Natural killer cell treated with Interleukin-12 subunit alpha and Interleukin-12 subunit beta and Interleukin-15 and Interleukin-18, amount 100 ng/mL, for 72 hours (primary cell): ENCODE measurements at regions not wholly inside any gene's neighbourhood (a gene's known extent, or its start where the extent isn't known, plus 50 kb on each side); places are given as distances from the start of the nearest gene placed in this dataset.
"Not testable (repeated sequence)": the region's sequence is repeated elsewhere in the genome, so short reads cannot be mapped to it uniquely, and the experiment has no call there.

Source experiments
- ATAC-seq, 2 donors: fragments of 150-1000 bp; cut with Tn5 transposase in 1 of 2; sonication (Bioruptor Pico), chemical (Tn5 transposase) in 1 of 2; 2 replicates each; pipeline ENCODE4 v1.10.0; 2021
- DNase-seq: peaks from one replicate; pipeline ENCODE4 v3.0.0; 2022; ENCODE audit warnings: low spot score
- H3K27ac Mint-ChIP-seq, 2 donors: 1 replicate in 1 of 2; 2 replicates in 1 of 2; pipeline ENCODE4 v1.8.0; 2022; ENCODE audit warnings: mixed read lengths in 2 of 2, mild to moderate bottlenecking in 1 of 2, moderate library complexity in 1 of 2
- H3K27me3 Mint-ChIP-seq, 2 donors: 1 replicate in 1 of 2; 2 replicates in 1 of 2; pipeline ENCODE4 v1.8.0; 2022; ENCODE audit warnings: mixed read lengths in 2 of 2
- H3K36me3 Mint-ChIP-seq: one replicate; pipeline ENCODE4 v1.8.0; 2022; ENCODE audit warnings: mixed read lengths
- H3K4me1 Mint-ChIP-seq, 2 donors: 1 replicate in 1 of 2; 2 replicates in 1 of 2; pipeline ENCODE4 v1.8.0; 2022; ENCODE audit warnings: low read depth in 2 of 2, mixed read lengths in 2 of 2, mild to moderate bottlenecking in 1 of 2
- H3K4me3 Mint-ChIP-seq: one replicate; pipeline ENCODE4 v1.8.0; 2022; ENCODE audit warnings: mixed read lengths
- H3K9me3 Mint-ChIP-seq: 2 replicates; pipeline ENCODE4 v1.8.0; 2022; ENCODE audit warnings: mixed read lengths

DNA sequence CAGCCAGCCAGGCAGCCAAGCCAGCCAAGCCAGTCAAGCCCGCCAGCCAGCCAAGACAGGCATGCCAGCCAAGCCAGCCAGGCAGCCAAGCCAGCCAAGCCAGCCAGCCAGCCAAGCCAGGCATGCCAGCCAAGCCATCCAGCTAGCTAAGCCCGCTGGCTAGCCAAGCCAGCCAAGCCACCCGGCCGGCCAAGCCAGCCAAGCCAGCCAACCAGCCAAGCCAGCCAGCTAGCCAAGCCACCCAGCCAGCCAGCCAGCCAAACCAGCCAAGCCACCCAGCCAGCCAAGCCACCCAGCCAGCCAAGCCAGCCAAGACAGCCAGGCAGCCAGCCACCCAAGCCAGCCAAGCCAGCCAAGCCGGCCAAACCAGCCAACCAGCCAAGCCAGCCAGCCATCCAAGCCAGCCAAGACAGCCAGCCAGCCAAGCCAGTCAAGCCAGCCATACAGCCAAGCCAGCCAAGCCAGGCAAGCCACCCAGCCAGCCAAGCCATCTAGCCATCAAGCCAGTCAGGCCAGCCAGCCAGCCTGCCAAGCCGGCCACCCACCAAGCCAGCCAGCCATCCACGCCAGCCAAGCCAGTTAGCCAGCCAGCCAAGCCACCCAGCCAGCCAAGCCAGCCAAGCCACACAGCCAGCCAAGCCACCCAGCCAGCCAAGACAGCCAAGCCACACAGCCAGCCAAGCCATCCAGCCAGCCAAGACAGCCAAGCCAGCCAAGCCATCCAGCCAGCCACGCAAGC lies 349.2 kb upstream of the PLGLB2 start:
- H3K9me3 Mint-ChIP-seq, H3K4me1 Mint-ChIP-seq, H3K27ac Mint-ChIP-seq, H3K4me3 Mint-ChIP-seq, H3K36me3 Mint-ChIP-seq, H3K27me3 Mint-ChIP-seq, DNase-seq, ATAC-seq: not testable (repeated sequence)

DNA sequence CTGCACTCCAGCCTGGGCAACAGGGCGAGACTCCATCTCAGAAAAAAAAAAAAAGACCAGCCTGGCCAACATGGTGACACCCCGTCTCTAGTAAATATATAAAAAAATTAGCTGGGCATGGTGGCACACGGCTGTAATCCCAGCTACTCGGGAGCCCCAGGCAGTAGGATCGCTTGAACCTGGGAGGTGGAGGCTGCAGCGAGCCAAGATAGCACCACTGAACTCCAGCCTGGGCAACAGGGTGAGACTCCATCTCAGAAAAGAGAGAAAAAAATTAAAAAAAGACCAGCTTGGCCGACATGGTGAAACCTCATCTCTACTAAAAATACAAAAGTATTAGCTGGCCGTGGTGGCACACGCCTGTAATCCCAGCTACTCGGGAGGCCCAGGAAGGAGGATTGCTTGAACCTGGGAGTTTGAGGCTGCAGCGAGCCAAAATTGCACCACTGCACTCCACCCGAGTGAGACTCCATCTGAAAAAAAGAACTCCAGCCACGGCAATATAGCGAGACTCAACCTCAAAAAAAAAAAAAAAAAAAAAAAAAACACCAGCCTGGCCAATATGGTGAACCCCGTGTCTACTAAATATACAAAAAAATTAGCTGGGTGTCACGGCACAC lies 346.1 kb upstream of the PLGLB2 start:
- no peak overlapping the region for H3K27ac Mint-ChIP-seq
- no peak for ATAC-seq
- DNase-seq = no peak

DNA sequence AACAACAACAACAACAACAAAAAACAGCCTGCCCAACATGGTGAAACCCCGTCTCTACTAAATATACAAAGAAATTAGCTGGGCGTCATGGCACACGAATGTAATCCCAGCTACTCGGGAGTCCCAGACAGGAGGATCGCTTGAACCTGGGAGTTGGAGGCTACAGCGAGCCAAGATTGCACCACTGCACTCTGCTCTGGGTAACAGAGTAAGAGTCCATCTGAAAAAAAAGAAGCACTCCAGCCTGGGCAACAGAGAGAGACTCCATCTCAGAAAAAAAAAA lies 344.1 kb upstream of the PLGLB2 start:
- no peaks in the 10 kb centered on the region for H3K36me3 Mint-ChIP-seq
- DNase-seq (no peak), ATAC-seq (no peak)
- H3K27ac Mint-ChIP-seq = no peak overlapping the region
- H3K4me3 Mint-ChIP-seq = no peak overlapping the region
- no peaks in the 10 kb centered on the region for H3K4me1 Mint-ChIP-seq
- H3K27me3 Mint-ChIP-seq = no peaks in the 10 kb centered on the region
- H3K9me3 Mint-ChIP-seq = peaks cover 3% of the 10 kb centered on the region

More for the DNA sequence above, 346.1 kb upstream of the PLGLB2 start:
- Mint-ChIP-seq H3K36me3 (no peaks in the 10 kb centered on the region), H3K4me1 (no peaks in the 10 kb centered on the region), H3K9me3 (peaks cover 3% of the 10 kb centered on the region), H3K27me3 (no peaks in the 10 kb centered on the region), H3K4me3 (no peak overlapping the region)

DNA sequence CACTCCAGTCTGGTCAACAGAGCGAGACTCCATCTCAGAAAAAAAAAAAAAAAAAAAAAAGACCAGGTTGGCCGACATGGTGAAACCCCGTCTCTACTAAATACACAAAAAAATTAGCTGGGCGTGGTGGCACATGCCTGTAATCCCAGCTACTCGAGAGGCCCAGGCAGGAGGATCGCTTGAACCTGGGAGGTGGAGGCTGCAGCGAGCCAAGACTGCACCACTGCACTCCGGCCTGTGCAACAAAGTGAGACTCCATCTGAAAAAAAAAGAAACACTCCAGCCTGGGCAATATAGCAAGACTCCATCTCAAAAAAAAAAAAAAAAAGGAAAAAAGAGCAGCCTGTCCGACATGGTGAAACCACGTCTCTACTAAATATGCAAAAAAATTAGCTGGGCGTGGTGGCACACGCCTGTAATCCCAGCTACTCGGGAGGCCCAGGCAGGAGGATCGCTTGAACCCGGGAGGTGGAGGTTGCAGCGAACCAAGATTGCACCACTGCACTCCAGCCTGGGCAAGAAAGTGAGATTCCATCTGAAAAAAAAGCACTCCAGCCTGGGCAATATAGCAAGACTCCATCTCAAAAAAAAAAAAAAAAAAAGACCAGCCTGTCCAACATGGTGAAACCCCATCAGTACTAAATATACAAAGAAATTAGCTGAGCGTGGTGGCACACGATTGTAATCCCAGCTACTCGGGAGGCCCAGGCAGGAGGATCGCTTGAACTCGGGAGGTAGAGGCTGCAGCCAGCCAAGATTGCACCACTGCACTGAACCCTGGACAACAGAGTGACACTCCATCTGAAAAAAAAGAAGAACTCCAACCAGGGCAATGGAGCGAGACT lies 343.3 kb upstream of the PLGLB2 start:
- not testable (repeated sequence) for H3K27me3 Mint-ChIP-seq, ATAC-seq, DNase-seq, H3K9me3 Mint-ChIP-seq, H3K27ac Mint-ChIP-seq, H3K4me3 Mint-ChIP-seq, H3K36me3 Mint-ChIP-seq, H3K4me1 Mint-ChIP-seq

DNA sequence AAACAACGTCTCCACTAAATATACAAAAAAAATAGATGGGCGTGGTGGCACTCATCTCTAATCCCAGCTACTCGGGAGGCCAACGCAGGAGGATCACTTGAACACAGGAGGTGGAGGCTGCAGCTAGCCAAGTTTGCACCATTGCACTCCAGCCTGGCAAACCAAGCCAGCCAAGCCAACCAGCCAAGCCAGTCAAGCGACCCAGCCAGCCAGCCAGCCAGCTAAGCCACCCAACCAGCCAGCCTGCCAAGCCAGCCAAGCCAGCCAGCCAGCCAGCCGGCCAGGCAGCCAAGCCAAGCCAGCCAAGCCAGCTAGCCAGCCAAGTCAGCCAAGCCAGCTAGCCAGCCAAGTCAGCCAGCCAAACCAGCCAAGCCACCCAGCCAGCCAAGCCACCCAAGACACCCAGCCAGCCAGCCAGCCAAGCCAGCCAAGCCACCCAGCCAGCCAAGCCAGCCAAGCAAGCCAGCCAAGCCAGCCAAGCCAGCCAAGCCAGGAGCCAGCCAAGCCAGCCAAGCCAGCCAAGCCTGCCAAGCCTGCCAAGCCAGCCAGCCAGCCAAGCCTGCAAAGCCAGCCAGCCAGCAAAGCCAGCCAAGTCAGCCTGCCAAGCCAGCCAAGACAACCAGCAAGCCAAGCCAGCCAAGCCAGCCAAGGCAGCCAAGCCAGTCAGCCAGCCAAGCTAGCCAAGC lies 342.2 kb upstream of the PLGLB2 start:
- not testable (repeated sequence) for H3K4me3 Mint-ChIP-seq, H3K27ac Mint-ChIP-seq, DNase-seq, H3K4me1 Mint-ChIP-seq, H3K27me3 Mint-ChIP-seq, H3K9me3 Mint-ChIP-seq, H3K36me3 Mint-ChIP-seq, ATAC-seq

DNA sequence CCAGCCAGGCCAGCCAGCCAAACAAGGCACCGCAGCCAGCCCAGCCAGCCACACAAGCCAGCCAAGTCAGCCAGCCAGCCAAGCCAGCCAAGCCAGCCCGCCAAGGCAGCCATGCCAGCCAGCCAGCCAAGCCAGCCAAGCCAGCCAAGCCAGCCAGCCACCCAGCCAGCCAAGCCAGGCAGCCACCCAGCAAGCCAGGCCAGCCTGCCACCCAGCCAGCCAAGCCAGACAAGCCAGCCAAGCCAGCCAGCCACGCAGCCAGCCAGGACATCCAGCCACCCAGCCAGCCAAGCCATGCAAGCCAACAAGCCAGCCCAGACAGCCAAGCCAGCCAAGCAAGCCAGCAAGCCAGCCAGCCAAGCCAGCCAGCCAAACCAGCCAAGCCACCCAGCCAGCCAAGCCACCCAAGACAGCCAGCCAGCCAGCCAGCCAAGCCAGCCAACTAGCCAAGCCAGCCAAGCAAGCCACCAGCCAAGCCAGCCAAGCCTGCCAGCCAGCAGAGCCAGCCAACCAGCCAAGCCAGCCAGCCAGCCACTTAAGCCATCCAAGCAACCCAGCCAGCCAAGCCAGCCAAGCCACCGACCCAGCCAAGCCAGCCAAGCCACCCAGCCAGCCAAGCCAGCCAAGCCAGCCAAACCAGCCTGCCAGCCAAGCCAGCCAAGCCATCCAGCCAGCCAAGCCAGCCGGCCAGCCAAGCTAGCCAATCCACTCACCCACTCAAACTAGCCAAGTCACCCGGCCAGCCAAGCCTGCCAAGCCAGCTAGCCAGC lies 341.3 kb upstream of the PLGLB2 start:
- not testable (repeated sequence) for H3K27me3 Mint-ChIP-seq, H3K27ac Mint-ChIP-seq, H3K36me3 Mint-ChIP-seq, H3K4me3 Mint-ChIP-seq, H3K9me3 Mint-ChIP-seq, ATAC-seq, H3K4me1 Mint-ChIP-seq, DNase-seq

DNA sequence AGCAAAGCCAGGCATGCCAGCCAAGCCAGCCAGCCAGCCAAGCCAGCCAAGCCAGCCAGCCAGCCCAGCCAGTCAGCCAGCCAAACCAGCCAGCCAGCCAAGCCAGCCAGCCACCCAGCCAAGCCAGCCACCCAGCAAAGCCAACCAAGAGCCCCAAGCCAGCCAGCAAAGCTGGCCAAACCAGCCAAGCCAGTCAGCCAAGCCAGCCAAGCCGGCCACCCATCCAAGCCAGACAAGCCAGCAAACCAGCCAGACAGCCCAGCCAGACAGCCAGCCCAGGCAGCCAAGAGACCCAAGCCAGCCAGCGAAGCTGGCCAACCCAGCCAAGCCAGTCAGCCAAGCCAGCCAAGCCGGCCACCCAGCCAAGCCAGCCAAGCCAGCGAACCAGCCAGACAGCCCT lies 338.3 kb upstream of the PLGLB2 start:
- not testable (repeated sequence) for H3K4me3 Mint-ChIP-seq, H3K4me1 Mint-ChIP-seq, H3K27ac Mint-ChIP-seq, H3K27me3 Mint-ChIP-seq, DNase-seq, H3K9me3 Mint-ChIP-seq, H3K36me3 Mint-ChIP-seq, ATAC-seq

DNA sequence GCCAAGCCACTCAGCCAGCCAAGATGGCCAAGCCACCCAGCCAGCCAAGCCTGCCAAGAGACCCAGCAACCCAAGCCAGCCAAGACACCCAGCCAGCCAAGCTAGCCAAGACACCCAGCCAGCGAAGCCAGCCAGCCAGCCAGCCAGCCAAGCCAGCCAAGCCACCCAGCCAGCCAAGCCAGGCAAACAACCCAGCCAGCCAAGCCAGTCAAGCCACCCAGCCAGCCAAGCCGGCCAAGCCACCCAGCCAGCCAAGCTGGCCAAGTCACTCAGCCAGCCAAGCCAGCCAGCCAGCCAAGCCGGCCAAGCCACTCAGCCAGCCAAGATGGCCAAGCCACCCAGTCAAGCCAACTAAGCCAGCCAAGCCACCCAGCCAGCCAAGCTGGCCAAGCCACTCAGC lies 337.5 kb upstream of the PLGLB2 start:
- H3K27me3 Mint-ChIP-seq, H3K4me3 Mint-ChIP-seq, H3K4me1 Mint-ChIP-seq, H3K9me3 Mint-ChIP-seq, DNase-seq, H3K27ac Mint-ChIP-seq, ATAC-seq, H3K36me3 Mint-ChIP-seq: not testable (repeated sequence)

DNA sequence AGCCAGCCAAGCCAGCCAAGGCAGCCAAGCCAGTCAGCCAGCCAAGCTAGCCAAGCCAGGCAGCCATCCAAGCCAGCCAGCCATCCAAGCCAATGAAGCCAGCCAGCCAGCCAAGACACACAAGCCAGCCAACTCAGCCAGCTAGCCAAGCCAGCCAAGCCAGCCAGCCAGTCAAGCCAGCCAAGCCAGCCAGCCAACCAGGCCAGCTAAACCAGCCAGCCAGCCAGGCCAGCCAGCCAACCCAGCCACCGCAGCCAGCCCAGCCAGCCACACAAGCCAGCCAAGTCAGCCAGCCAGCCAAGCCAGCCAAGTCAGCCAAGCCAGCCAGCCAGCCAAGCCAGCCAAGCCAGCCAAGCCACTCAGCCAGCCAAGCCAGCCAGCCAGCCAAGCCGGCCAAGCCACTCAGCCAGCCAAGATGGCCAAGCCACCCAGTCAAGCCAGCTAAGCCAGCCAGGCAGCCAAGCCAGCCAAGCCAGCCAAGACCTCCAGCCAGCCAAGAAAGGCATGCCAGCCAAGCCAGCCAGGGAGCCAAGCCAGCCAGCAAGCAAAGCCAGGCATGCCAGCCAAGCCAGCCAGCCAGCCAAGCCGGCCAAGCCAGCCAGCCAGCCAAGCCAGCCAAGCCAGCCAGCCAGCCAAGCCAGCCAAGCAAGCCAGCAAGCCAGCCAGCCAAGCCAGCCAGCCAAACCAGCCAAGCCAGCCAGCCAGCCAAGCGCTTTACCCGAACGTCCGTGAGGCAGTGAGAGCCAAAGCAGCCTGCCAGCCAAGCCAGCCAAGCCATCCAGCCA lies 335.7 kb upstream of the PLGLB2 start:
- peak; percentile 61 for DNase-seq
- not testable (repeated sequence) for H3K27me3 Mint-ChIP-seq, H3K4me1 Mint-ChIP-seq, H3K9me3 Mint-ChIP-seq, H3K36me3 Mint-ChIP-seq, H3K4me3 Mint-ChIP-seq, ATAC-seq, H3K27ac Mint-ChIP-seq

DNA sequence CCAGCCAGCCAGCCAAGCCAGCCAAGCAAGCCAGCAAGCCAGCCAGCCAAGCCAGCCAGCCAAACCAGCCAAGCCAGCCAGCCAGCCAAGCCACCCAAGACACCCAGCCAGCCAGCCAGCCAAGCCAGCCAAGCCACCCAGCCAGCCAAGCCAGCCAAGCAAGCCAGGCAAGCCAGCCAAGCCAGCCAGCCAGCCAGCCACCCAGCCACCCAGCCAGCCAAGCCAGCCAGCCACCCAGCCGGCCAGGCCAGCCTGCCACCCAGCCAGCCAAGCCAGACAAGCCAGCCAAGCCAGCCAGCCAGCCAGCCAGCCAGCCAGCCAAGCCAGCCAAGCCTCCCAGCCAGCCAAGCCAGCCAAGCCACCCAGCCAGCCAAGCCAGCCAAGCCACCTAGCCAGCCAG lies 333.6 kb upstream of the PLGLB2 start:
- not testable (repeated sequence) for H3K36me3 Mint-ChIP-seq, H3K4me1 Mint-ChIP-seq, H3K9me3 Mint-ChIP-seq, ATAC-seq, H3K27ac Mint-ChIP-seq, DNase-seq, H3K27me3 Mint-ChIP-seq, H3K4me3 Mint-ChIP-seq

DNA sequence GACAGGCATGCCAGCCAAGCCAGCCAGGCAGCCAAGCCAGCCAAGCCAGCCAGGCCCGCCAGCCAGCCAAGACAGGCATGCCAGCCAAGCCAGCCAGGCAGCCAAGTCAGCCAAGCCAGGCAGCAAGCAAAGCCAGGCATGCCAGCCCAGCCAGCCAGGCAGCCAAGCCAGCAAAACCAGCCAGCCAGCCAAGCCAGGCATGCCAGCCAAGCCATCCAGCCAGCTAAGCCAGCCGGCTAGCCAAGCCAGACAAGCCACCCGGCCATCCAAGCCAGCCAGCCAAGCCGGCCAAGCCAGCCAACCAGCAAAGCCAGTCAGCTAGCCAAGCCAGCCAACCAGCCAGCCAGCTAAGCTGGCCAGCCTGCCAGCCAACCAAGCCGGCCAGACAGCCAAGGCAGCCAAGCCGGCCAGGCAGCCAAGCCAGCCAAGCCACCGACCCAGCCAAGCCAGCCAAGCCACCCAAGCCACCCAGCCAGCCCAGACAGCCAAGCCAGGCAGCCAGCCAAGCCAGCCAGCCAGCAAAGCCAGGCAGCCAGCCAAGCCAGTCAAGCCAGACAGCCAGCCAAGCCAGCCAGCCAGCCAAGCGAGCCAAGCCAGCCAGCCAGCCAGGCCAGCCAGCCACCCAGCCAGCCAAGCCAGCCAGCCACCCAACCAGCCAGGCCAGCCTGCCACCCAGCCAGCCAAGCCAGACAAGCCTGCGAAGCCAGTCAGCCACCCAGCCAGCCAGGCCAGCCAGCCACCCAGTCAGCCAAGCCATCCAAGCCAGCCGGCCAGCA lies 332.9 kb upstream of the PLGLB2 start:
- not testable (repeated sequence) for DNase-seq, H3K36me3 Mint-ChIP-seq, H3K4me1 Mint-ChIP-seq, H3K27ac Mint-ChIP-seq, H3K4me3 Mint-ChIP-seq, ATAC-seq, H3K27me3 Mint-ChIP-seq, H3K9me3 Mint-ChIP-seq

DNA sequence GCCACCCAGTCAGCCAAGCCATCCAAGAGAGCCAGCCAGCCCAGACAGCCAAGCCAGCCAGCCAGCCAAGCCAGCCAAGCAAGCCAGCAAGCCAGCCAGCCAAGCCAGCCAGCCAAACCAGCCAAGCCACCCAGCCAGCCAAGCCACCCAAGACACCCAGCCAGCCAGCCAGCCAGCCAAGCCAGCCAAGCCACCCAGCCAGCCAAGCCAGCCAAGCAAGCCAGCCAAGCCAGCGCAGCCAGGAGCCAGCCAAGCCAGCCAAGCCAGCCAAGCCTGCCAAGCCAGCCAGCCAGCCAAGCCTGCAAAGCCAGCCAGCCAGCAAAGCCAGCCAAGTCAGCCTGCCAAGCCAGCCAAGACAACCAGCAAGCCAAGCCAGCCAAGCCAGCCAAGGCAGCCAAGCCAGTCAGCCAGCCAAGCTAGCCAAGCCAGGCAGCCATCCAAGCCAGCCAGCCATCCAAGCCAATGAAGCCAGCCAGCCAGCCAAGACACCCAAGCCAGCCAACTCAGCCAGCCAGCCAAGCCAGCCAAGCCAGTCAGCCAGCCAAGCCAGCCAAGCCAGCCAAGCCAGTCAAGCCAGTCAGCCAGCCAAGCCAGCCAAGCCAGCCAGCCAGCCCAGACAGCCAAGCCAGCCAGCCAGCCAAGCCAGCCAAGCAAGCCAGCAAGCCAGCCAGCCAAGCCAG lies 332.2 kb upstream of the PLGLB2 start:
- not testable (repeated sequence) for ATAC-seq, H3K27me3 Mint-ChIP-seq, H3K36me3 Mint-ChIP-seq, H3K4me3 Mint-ChIP-seq, DNase-seq, H3K4me1 Mint-ChIP-seq, H3K9me3 Mint-ChIP-seq, H3K27ac Mint-ChIP-seq
